ENCODE measurements at regions not wholly inside any gene's neighbourhood (a gene's known extent, or its start where the extent isn't known, plus 50 kb on each side); places are given as distances from the start of the nearest gene placed in this dataset.
A peak's percentile ranks its signal among the peaks of the same experiment; 100 is the strongest.

GRCh38 chr20:51889466-51889865, 87.1 kb upstream of the SALL4 start:
- Mint-ChIP-seq H3K27me3 (ENCODE audit: low read depth) (no peaks in the 10 kb centered on the region), H3K4me3 (ENCODE audit: unreplicated experiment) (no peak overlapping the region), H3K36me3 (ENCODE audit: low read depth) (no peaks in the 10 kb centered on the region), H3K4me1 (ENCODE audit: low read depth) (peaks cover 19% of the 10 kb centered on the region), H3K27ac (ENCODE audit: unreplicated experiment) (no peak overlapping the region), H3K9me3 (ENCODE audit: low read depth) (no peaks in the 10 kb centered on the region)
- peak; percentile 1 for DNase-seq (ENCODE audit: low spot score)
- no peak for TF ChIP-seq CTCF (IDR thresholded peaks at IDR 0.05)

DNA sequence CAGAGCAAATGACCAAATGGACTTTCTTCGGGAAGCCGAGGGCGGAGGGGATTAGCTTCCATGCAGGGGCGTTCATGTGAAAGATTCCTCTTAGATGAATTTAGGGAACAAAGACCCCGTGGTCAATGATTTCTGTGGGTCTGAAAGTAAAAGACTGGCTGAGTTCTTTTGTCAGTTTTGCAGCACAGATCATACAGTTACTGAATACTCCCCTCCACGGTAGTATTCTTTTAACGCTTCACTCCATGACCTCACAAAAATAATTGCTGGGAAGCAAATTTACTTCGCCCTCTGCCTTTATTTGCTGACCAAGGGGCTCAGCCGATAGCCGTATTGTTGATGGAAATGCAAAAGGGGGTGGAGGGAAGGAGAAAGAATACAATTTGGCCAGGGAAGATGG, 86.0 kb upstream of the SALL4 start:
- no peak for TF ChIP-seq CTCF (IDR thresholded peaks at IDR 0.05)

DNA sequence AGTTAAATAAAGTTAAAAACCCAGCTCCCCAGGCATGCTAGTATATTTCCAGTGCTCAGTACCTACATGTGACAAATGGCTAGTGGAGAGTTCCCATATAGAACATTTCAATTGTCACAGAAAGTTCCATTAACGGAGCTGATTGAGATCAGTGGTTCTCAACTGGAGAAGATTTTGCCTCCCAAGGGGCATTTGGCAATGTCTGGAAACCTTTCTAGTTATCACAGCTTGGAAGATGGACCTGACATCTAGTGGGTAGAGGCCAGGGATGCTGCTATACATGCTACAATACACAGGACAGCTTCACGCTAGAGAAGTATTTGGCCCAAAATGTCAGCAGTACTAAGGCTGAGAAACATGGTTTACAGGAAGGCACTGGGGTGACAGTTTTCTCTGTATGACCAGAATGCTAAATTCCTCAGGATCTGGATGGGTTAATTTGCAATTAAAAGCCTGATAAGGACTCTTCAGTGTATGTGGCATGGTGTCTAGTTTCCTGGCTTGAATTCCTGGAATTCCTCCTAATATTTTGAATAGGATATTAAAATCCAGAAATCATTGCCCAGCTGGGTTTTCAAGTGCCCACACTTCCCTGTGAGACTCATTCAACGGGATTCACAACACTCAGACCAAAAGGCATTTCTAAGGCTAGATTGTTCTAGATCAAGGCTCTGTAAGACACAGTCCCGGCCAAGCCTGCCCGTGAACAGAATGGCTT, 84.7 kb upstream of the SALL4 start:
- Mint-ChIP-seq H3K27me3 (ENCODE audit: low read depth) (no peaks in the 10 kb centered on the region), H3K27ac (ENCODE audit: unreplicated experiment) (peak overlapping the region; percentile 36), H3K9me3 (ENCODE audit: low read depth) (no peaks in the 10 kb centered on the region), H3K36me3 (ENCODE audit: low read depth) (no peaks in the 10 kb centered on the region), H3K4me3 (ENCODE audit: unreplicated experiment) (no peak overlapping the region), H3K4me1 (ENCODE audit: low read depth) (peaks cover 19% of the 10 kb centered on the region)
- TF ChIP-seq CTCF (IDR thresholded peaks at IDR 0.05): no peak
- DNase-seq (ENCODE audit: low spot score): no peak

More for the DNA sequence above, 86.0 kb upstream of the SALL4 start:
- no peaks in the 10 kb centered on the region for H3K9me3 Mint-ChIP-seq (ENCODE audit: low read depth)
- H3K4me1 Mint-ChIP-seq (ENCODE audit: low read depth): peaks cover 19% of the 10 kb centered on the region
- no peaks in the 10 kb centered on the region for H3K27me3 Mint-ChIP-seq (ENCODE audit: low read depth)
- no peak overlapping the region for H3K4me3 Mint-ChIP-seq (ENCODE audit: unreplicated experiment)
- no peaks in the 10 kb centered on the region for H3K36me3 Mint-ChIP-seq (ENCODE audit: low read depth)
- DNase-seq (ENCODE audit: low spot score): no peak
- no peak overlapping the region for H3K27ac Mint-ChIP-seq (ENCODE audit: unreplicated experiment)

DNA sequence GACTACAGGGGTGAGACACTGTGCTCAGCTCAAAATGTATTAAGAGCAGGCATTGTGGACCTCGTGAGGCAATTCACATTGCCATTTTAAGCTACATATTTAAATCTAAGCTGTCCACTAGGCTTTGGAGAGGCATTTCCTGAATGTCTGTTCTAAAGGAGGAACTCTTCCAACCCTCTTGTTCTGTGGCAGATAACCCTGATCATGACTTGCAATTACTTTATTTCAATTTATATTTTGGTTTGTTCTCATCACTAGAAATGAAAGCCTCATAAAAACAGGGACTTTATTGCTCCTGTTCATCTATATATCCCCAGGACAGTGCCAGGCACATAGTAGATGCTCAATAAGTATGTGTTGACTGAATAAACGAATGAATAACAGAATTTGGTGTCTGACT, 84.0 kb upstream of the SALL4 start:
- TF ChIP-seq CTCF (IDR thresholded peaks at IDR 0.05): no peak
- Mint-ChIP-seq H3K36me3 (ENCODE audit: low read depth) (no peaks in the 10 kb centered on the region), H3K27me3 (ENCODE audit: low read depth) (no peaks in the 10 kb centered on the region), H3K27ac (ENCODE audit: unreplicated experiment) (no peak overlapping the region), H3K9me3 (ENCODE audit: low read depth) (no peaks in the 10 kb centered on the region), H3K4me1 (ENCODE audit: low read depth) (peaks cover 19% of the 10 kb centered on the region), H3K4me3 (ENCODE audit: unreplicated experiment) (no peak overlapping the region)
- DNase-seq (ENCODE audit: low spot score): no peak

DNA sequence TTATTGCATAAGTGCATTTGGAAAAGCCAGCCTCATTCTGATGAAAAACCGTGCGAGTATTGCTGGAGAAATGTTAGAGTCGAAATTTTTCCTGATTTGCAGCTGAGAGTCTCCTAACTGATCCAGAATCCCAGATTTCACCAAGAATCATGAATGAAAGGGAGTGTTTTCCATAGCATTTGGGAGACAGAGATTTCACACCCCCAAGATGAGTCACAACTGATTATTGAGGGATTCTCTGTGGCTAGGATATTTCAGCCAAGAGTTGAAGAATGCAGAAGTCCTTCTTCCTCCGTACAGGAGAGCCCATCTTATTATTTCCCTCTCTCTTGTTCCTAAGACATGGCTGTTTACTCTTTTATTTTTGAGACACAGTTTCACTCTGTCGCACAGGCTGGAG, 82.2 kb upstream of the SALL4 start:
- Mint-ChIP-seq H3K9me3 (ENCODE audit: low read depth) (no peaks in the 10 kb centered on the region), H3K4me1 (ENCODE audit: low read depth) (peaks cover 14% of the 10 kb centered on the region), H3K27ac (ENCODE audit: unreplicated experiment) (no peak overlapping the region), H3K27me3 (ENCODE audit: low read depth) (no peaks in the 10 kb centered on the region), H3K36me3 (ENCODE audit: low read depth) (no peaks in the 10 kb centered on the region), H3K4me3 (ENCODE audit: unreplicated experiment) (no peak overlapping the region)
- no peak for TF ChIP-seq CTCF (IDR thresholded peaks at IDR 0.05)
- no peak for DNase-seq (ENCODE audit: low spot score)

Measured in chondrocyte (in vitro differentiated cells).